ENCODE measurements at regions not wholly inside any gene's neighbourhood (a gene's known extent, or its start where the extent isn't known, plus 50 kb on each side); places are given as distances from the start of the nearest gene placed in this dataset.

- no peaks in the 10 kb centered on the region for H3K36me3 ChIP-seq (ENCODE audit: low read depth)
- no peaks in the 10 kb centered on the region for H3K4me1 ChIP-seq (ENCODE audit: insufficient read depth, poor library complexity, severe bottlenecking)
- ATAC-seq (ENCODE audit: low read depth) (no peak), DNase-seq (ENCODE audit: low spot score) (no peak)
- H3K9me3 ChIP-seq (ENCODE audit: severe bottlenecking) = no peaks in the 10 kb centered on the region
- H3K27ac ChIP-seq (ENCODE audit: poor library complexity, severe bottlenecking) = no peak overlapping the region
- H3K4me3 ChIP-seq (ENCODE audit: severe bottlenecking) = no peak overlapping the region
- no peaks in the 10 kb centered on the region for H3K27me3 ChIP-seq (ENCODE audit: insufficient read depth, poor library complexity, severe bottlenecking)
- TF ChIP-seq CTCF (IDR thresholded peaks at IDR 0.05; ENCODE audit: poor library complexity, severe bottlenecking) = no peak
Observed at GRCh38 chr18:71725256-71725655, 818.9 kb downstream of the CBLN2 start.

- DNase-seq (ENCODE audit: low spot score) (no peak), ATAC-seq (ENCODE audit: low read depth) (no peak)
- Histone ChIP-seq H3K9me3 (ENCODE audit: severe bottlenecking) (no peaks in the 10 kb centered on the region), H3K27ac (ENCODE audit: poor library complexity, severe bottlenecking) (no peak overlapping the region), H3K36me3 (ENCODE audit: low read depth) (no peaks in the 10 kb centered on the region), H3K27me3 (ENCODE audit: insufficient read depth, poor library complexity, severe bottlenecking) (no peaks in the 10 kb centered on the region), H3K4me3 (ENCODE audit: severe bottlenecking) (no peak overlapping the region), H3K4me1 (ENCODE audit: insufficient read depth, poor library complexity, severe bottlenecking) (no peaks in the 10 kb centered on the region)
- TF ChIP-seq CTCF (IDR thresholded peaks at IDR 0.05; ENCODE audit: poor library complexity, severe bottlenecking) = no peak
Observed at GRCh38 chr18:71707985-71708500, 836.1 kb downstream of the CBLN2 start.

- Histone ChIP-seq H3K27me3 (ENCODE audit: insufficient read depth, poor library complexity, severe bottlenecking) (no peaks in the 10 kb centered on the region), H3K27ac (ENCODE audit: poor library complexity, severe bottlenecking) (no peak overlapping the region), H3K36me3 (ENCODE audit: low read depth) (no peaks in the 10 kb centered on the region), H3K4me3 (ENCODE audit: severe bottlenecking) (no peak overlapping the region), H3K4me1 (ENCODE audit: insufficient read depth, poor library complexity, severe bottlenecking) (no peaks in the 10 kb centered on the region), H3K9me3 (ENCODE audit: severe bottlenecking) (no peaks in the 10 kb centered on the region)
- no peak for DNase-seq (ENCODE audit: low spot score)
- no peak for ATAC-seq (ENCODE audit: low read depth)
- TF ChIP-seq CTCF (IDR thresholded peaks at IDR 0.05; ENCODE audit: poor library complexity, severe bottlenecking) = no peak
Observed at GRCh38 chr18:71707400-71707799, 836.7 kb downstream of the CBLN2 start.

GRCh38 chr18:71689416-71690160 is 854.6 kb downstream of the CBLN2 start:
- no peak overlapping the region for H3K27ac ChIP-seq (ENCODE audit: poor library complexity, severe bottlenecking)
- H3K9me3 ChIP-seq (ENCODE audit: severe bottlenecking) = no peaks in the 10 kb centered on the region
- H3K36me3 ChIP-seq (ENCODE audit: low read depth) = no peaks in the 10 kb centered on the region
- no peaks in the 10 kb centered on the region for H3K27me3 ChIP-seq (ENCODE audit: insufficient read depth, poor library complexity, severe bottlenecking)
- H3K4me1 ChIP-seq (ENCODE audit: insufficient read depth, poor library complexity, severe bottlenecking) = no peaks in the 10 kb centered on the region
- TF ChIP-seq CTCF (IDR thresholded peaks at IDR 0.05; ENCODE audit: poor library complexity, severe bottlenecking) = no peak
- ATAC-seq (ENCODE audit: low read depth) (no peak), DNase-seq (ENCODE audit: low spot score) (no peak)
- no peak overlapping the region for H3K4me3 ChIP-seq (ENCODE audit: severe bottlenecking)

GRCh38 chr18:71682591-71682990 is 861.6 kb downstream of the CBLN2 start:
- H3K4me1 ChIP-seq (ENCODE audit: insufficient read depth, poor library complexity, severe bottlenecking) = no peaks in the 10 kb centered on the region
- DNase-seq (ENCODE audit: low spot score) = no peak
- no peak overlapping the region for H3K27ac ChIP-seq (ENCODE audit: poor library complexity, severe bottlenecking)
- no peaks in the 10 kb centered on the region for H3K36me3 ChIP-seq (ENCODE audit: low read depth)
- ATAC-seq (ENCODE audit: low read depth) = no peak
- no peaks in the 10 kb centered on the region for H3K27me3 ChIP-seq (ENCODE audit: insufficient read depth, poor library complexity, severe bottlenecking)
- H3K4me3 ChIP-seq (ENCODE audit: severe bottlenecking) = no peak overlapping the region
- TF ChIP-seq CTCF (IDR thresholded peaks at IDR 0.05; ENCODE audit: poor library complexity, severe bottlenecking) = no peak
- H3K9me3 ChIP-seq (ENCODE audit: severe bottlenecking) = no peaks in the 10 kb centered on the region
